Coronary artery (tissue), 2 donors: ENCODE measurements at regions not wholly inside any gene's neighbourhood (a gene's known extent, or its start where the extent isn't known, plus 50 kb on each side); places are given as distances from the start of the nearest gene placed in this dataset.

ENCODE experiments used
- DNase-seq: peaks from one replicate; pipeline ENCODE4 v3.0.0-alpha.2; 2017; ENCODE audit warnings: low spot score
- H3K27ac ChIP-seq, 2 donors: fragments of 200-600 bp; sonication (generic); one replicate each; pipeline ENCODE4 v1.5.1; 2016 to 2019
- H3K4me3 ChIP-seq: fragments of 200-600 bp; sonication (generic); 2 replicates; pipeline ENCODE4 v1.5.1; 2016; ENCODE audit warnings: mild to moderate bottlenecking, moderate library complexity
- CTCF ChIP-seq: fragments of 200-600 bp; sonication (generic); IDR thresholded peaks from one replicate; pipeline ENCODE4 v1.5.1; 2019; ENCODE audit warnings: antibody characterized with exemption

- Histone ChIP-seq H3K4me3 (no peak overlapping the region), H3K27ac (no peak overlapping the region)
- DNase-seq = peak; percentile 22
- no peak for TF ChIP-seq CTCF
Measured at GRCh38 chr5:133761632-133762031, 149.3 kb upstream of the FSTL4 start.

GRCh38 chr5:133760532-133760931, 148.2 kb upstream of the FSTL4 start:
- Histone ChIP-seq H3K27ac (no peak overlapping the region), H3K4me3 (no peak overlapping the region)
- TF ChIP-seq CTCF = no peak
- peak; percentile 12 for DNase-seq

GRCh38 chr5:133758641-133759040, 146.3 kb upstream of the FSTL4 start:
- Histone ChIP-seq H3K4me3 (no peak overlapping the region), H3K27ac (no peak overlapping the region)
- no peak for TF ChIP-seq CTCF
- DNase-seq = peak; percentile 1

- peak; percentile 11 for DNase-seq
- TF ChIP-seq CTCF = no peak
Measured at GRCh38 chr5:133757396-133757945, 145.1 kb upstream of the FSTL4 start.

GRCh38 chr5:133756756-133757155, 144.4 kb upstream of the FSTL4 start:
- no peak overlapping the region for H3K4me3 ChIP-seq
- peak; percentile 33 for DNase-seq
- no peak overlapping the region for H3K27ac ChIP-seq
- no peak for TF ChIP-seq CTCF

More at GRCh38 chr5:133757396-133757945, 145.1 kb upstream of the FSTL4 start:
- no peak overlapping the region for H3K27ac ChIP-seq
- no peak overlapping the region for H3K4me3 ChIP-seq

GRCh38 chr5:133756036-133756435, 143.7 kb upstream of the FSTL4 start:
- H3K4me3 ChIP-seq = no peak overlapping the region
- no peak for TF ChIP-seq CTCF
- DNase-seq = peak; percentile 12
- no peak overlapping the region for H3K27ac ChIP-seq

GRCh38 chr5:133754575-133755169, 142.3 kb upstream of the FSTL4 start:
- TF ChIP-seq CTCF = no peak
- Histone ChIP-seq H3K27ac (no peak overlapping the region), H3K4me3 (no peak overlapping the region)
- DNase-seq = peak; percentile 17
